Body of pancreas (tissue), 4 donors: ENCODE measurements at regions not wholly inside any gene's neighbourhood (a gene's known extent, or its start where the extent isn't known, plus 50 kb on each side); places are given as distances from the start of the nearest gene placed in this dataset.

Experiments used
- ATAC-seq: fragments of 150-250 bp; one replicate; pipeline ENCODE4 v1.9.1; 2016
- DNase-seq, 4 donors: peaks; one replicate each; pipeline ENCODE4 v3.0.0-alpha.2; 2019
- H3K27ac ChIP-seq, 4 donors: fragments of 200-600 bp; sonication (generic); 1 replicate in 3 of 4; 2 replicates in 1 of 4; pipeline versions ENCODE4 v1.5.1 to v1.6.1; 2016 to 2019; ENCODE audit warnings: mild to moderate bottlenecking in 1 of 4, mixed read lengths in 1 of 4, moderate library complexity in 1 of 4
- H3K27me3 ChIP-seq, 2 donors: fragments of 200-600 bp; sonication (generic); one replicate each; pipeline ENCODE4 v1.6.0; 2016; ENCODE audit warnings: mild to moderate bottlenecking in 1 of 2
- H3K36me3 ChIP-seq, 2 donors: fragments of 200-600 bp; sonication (generic); replicated peaks in 1 of 2; 2 replicates each; pipeline ENCODE4 v1.5.1; 2016; ENCODE audit warnings: low read depth in 2 of 2; ENCODE audit not compliant: insufficient read depth in 1 of 2
- H3K4me1 ChIP-seq: fragments of 200-600 bp; sonication (generic); one replicate; pipeline ENCODE4 v1.6.0; 2016
- H3K4me3 ChIP-seq, 2 donors: fragments of 200-600 bp; sonication (generic); 1 replicate in 1 of 2; 2 replicates in 1 of 2; pipeline ENCODE4 v1.5.1; 2016 to 2019
- H3K9me3 ChIP-seq, 3 donors: fragments of 200-600 bp; sonication (generic); 1 replicate in 2 of 3; 2 replicates in 1 of 3; pipeline ENCODE4 v1.5.1; 2016
- POLR2A ChIP-seq, 3 donors: fragments of 450-650 bp; IDR thresholded peaks; one replicate each; pipeline ENCODE4 v1.6.1; 2016; ENCODE audit warnings: antibody characterized with exemption in 3 of 3, mild to moderate bottlenecking in 2 of 3
- WGBS, 2 donors: methylation state at CpG; one replicate each; pipeline ENCODE4 v1.1.5; 2017; 5-methylcytosine and 5-hydroxymethylcytosine counted together
- intact Hi-C: fragments of 100-400 bp; cut with DNase I; formaldehyde crosslinking; loops from one replicate; pipeline ENCODE4 v1.15.1; 2023
- TF ChIP-seq, protein P1 (sequence below), 7 experiments: fragments of 450-650 bp in 4 of 7; fragments of 200-600 bp in 3 of 7; sonication (generic) in 3 of 7; IDR thresholded peaks; one replicate each; pipeline ENCODE4 v1.5.1; 2016 to 2019; ENCODE audit warnings: antibody characterized with exemption in 7 of 7

DNA sequence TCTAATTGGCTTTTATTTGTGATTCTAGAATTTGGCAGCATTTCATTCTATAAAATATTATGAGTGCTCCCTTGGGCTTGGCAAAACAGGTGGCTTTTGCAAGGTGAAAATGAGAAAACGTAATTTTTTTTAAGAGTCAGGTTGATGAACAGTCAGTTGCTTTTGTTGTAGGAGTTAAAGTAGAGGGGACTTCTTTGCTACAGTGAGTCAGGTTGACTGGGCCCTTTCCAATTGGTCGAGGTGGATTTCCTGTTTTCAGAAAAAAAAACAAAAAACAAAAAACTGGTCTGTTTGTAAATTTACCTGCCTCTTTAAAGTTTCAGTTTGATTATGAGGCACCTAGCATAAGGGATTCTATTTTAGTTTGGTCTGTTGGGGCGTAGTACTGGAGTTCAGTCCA is 1469.4 kb upstream of the GBE1 start:
- ATAC-seq (no peak), DNase-seq (no peak)
- no peak for TF ChIP-seq POLR2A (IDR thresholded peaks at IDR 0.05)
- TF ChIP-seq, protein P1, sequence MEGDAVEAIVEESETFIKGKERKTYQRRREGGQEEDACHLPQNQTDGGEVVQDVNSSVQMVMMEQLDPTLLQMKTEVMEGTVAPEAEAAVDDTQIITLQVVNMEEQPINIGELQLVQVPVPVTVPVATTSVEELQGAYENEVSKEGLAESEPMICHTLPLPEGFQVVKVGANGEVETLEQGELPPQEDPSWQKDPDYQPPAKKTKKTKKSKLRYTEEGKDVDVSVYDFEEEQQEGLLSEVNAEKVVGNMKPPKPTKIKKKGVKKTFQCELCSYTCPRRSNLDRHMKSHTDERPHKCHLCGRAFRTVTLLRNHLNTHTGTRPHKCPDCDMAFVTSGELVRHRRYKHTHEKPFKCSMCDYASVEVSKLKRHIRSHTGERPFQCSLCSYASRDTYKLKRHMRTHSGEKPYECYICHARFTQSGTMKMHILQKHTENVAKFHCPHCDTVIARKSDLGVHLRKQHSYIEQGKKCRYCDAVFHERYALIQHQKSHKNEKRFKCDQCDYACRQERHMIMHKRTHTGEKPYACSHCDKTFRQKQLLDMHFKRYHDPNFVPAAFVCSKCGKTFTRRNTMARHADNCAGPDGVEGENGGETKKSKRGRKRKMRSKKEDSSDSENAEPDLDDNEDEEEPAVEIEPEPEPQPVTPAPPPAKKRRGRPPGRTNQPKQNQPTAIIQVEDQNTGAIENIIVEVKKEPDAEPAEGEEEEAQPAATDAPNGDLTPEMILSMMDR (IDR thresholded peaks at IDR 0.05), result no peak
- Histone ChIP-seq H3K4me1 (no peaks in the 10 kb centered on the region), H3K36me3 (no peaks in the 10 kb centered on the region), H3K9me3 (no peaks in the 10 kb centered on the region), H3K27ac (no peak overlapping the region), H3K27me3 (no peaks in the 10 kb centered on the region), H3K4me3 (no peak overlapping the region)
- WGBS, 2 donors, result 49 to 52% methylated on average over 3 of the region's 3 CpGs
- intact Hi-C loops, result no loop called here

DNA sequence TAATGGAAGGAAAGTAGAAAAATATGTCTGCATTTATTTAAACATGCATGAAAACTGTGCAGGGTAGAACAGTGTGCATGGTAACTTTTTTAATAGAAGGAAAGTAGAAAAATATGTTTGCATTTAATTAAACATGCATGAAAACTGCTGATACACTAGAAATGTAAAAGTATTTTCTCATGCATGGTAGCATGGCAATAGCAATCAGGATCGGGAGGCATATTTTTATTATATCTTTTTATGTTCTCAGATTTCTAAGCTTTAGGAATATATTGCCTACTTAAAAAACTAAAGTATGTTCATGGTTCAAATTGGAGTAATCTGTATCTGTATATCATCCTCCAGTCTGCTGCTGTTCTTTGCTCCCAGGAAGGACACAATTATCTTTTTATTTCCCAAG is 1468.9 kb upstream of the GBE1 start:
- ATAC-seq (no peak), DNase-seq (no peak)
- no peak for TF ChIP-seq POLR2A (IDR thresholded peaks at IDR 0.05)
- TF ChIP-seq, protein P1 (IDR thresholded peaks at IDR 0.05), result no peak
- Histone ChIP-seq H3K27me3 (no peaks in the 10 kb centered on the region), H3K9me3 (no peaks in the 10 kb centered on the region), H3K4me3 (no peak overlapping the region), H3K4me1 (no peaks in the 10 kb centered on the region), H3K36me3 (no peaks in the 10 kb centered on the region), H3K27ac (no peak overlapping the region)
- WGBS, 2 donors, result 68 to 87% methylated on average over 1 of the region's 1 CpG
- intact Hi-C loops, result no loop called here

DNA sequence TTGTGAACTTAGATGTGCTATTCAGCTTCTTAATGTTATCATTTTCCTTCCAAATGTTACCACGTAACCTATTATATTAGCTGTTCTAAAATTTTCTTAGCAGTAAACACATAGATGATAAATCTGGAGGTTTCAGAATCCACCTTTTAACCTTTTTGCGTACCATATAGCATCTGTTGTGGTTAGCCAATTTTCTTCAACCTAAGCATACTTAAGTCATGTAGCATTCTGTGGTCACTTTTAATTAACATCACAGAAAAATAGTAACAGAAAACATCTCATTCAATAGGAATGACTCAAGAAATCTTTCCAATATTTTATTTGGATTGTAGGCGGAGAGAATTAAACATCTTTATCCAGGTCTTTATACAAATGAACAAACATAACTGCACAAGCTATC is 1465.3 kb upstream of the GBE1 start:
- 76% methylated on average over 3 of the region's 3 CpGs for WGBS, 2 donors
- no peak for TF ChIP-seq POLR2A (IDR thresholded peaks at IDR 0.05)
- TF ChIP-seq, protein P1 (IDR thresholded peaks at IDR 0.05), result no peak
- ATAC-seq, result no peak

DNA sequence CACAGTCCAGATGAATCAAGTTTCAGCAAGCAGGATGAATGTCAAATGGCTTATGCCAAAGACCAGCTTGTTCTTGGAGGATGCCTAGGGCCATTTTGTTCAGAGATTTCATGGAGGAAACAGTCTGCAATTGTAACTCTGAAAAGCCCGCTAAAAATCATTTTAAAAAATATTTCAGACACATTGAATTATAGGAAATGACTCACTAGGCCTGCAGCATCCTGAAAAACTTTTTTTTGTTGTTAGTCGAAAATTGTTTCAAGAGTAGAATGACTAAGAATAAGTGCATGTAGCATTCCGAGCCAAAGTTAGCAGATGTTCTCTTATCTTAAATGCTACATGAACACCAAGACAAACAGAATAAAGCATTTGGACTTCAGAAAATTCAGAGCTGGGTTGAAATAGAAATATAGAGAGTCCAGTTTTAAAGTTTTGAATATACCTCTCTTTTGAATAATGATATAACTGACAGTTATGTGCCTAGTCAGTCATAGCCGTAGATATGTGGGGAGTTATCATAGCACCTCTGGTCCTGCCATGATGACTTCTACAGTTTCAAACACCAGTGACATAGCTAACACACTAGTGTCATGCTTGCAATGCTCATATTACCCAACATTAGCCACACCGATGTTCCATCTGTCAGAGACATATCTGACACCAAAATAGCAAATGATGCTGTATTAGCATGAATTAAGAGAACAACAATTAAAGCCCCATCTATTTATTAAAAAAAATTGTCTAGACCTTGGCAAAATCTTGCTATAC is 1462.8 kb upstream of the GBE1 start:
- no peak for DNase-seq

More for the DNA sequence above, 1465.3 kb upstream of the GBE1 start:
- Histone ChIP-seq H3K4me3 (no peak overlapping the region), H3K4me1 (no peaks in the 10 kb centered on the region), H3K27ac (no peak overlapping the region), H3K9me3 (no peaks in the 10 kb centered on the region), H3K27me3 (no peaks in the 10 kb centered on the region), H3K36me3 (no peaks in the 10 kb centered on the region)
- intact Hi-C loops, result no loop called here
- no peak for DNase-seq

More for the DNA sequence above, 1462.8 kb upstream of the GBE1 start:
- TF ChIP-seq POLR2A (IDR thresholded peaks at IDR 0.05), result no peak
- TF ChIP-seq, protein P1 (IDR thresholded peaks at IDR 0.05), result no peak
- Histone ChIP-seq H3K9me3 (no peaks in the 10 kb centered on the region), H3K27ac (no peak overlapping the region), H3K27me3 (no peaks in the 10 kb centered on the region), H3K36me3 (no peaks in the 10 kb centered on the region), H3K4me3 (no peak overlapping the region), H3K4me1 (no peaks in the 10 kb centered on the region)
- no peak for ATAC-seq
- 51 to 73% methylated on average over 5 of the region's 5 CpGs for WGBS, 2 donors
- intact Hi-C loops, result no loop called here
